ENCODE measurements at regions not wholly inside any gene's neighbourhood (a gene's known extent, or its start where the extent isn't known, plus 50 kb on each side); places are given as distances from the start of the nearest gene placed in this dataset.

DNA sequence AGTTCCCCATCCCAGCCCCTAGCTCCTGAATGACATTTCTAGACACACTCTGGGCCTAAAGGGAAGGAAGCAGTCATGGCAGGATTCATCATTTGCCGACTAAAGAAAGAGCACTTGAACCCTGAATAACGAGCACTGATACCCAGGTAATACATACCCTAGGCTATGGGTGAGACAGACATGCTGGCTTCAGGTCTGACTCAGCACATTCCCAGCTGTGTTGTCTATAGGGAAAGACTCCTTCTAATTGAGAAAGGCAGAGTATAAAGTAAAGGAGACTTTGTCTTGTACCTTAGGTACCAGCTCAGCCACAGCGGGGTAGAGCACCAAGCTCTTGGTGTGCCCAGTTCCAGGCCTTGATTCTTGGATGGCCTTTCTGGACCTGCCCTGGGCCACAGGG is 870.5 kb downstream of the PDCD6IP start:
- TF ChIP-seq, protein P1, sequence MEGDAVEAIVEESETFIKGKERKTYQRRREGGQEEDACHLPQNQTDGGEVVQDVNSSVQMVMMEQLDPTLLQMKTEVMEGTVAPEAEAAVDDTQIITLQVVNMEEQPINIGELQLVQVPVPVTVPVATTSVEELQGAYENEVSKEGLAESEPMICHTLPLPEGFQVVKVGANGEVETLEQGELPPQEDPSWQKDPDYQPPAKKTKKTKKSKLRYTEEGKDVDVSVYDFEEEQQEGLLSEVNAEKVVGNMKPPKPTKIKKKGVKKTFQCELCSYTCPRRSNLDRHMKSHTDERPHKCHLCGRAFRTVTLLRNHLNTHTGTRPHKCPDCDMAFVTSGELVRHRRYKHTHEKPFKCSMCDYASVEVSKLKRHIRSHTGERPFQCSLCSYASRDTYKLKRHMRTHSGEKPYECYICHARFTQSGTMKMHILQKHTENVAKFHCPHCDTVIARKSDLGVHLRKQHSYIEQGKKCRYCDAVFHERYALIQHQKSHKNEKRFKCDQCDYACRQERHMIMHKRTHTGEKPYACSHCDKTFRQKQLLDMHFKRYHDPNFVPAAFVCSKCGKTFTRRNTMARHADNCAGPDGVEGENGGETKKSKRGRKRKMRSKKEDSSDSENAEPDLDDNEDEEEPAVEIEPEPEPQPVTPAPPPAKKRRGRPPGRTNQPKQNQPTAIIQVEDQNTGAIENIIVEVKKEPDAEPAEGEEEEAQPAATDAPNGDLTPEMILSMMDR (IDR thresholded peaks at IDR 0.05; ENCODE audit: low read depth, low read length) = no peak
- TF ChIP-seq EZH2phosphoT487 (IDR thresholded peaks at IDR 0.05; ENCODE audit: low read depth) = no peak
